Vagina (tissue), 2 donors: ENCODE measurements at regions not wholly inside any gene's neighbourhood (a gene's known extent, or its start where the extent isn't known, plus 50 kb on each side); places are given as distances from the start of the nearest gene placed in this dataset.
"Not testable (repeated sequence)": the region's sequence is repeated elsewhere in the genome, so short reads cannot be mapped to it uniquely, and the experiment has no call there.

ENCODE experiments used
- POLR2AphosphoS5 ChIP-seq, 2 donors: sonication (generic); formaldehyde crosslinking; IDR thresholded peaks; one replicate each; pipeline ENCODE4 v1.9.0; 2017; ENCODE audit warnings: antibody characterized with exemption in 2 of 2, mild to moderate bottlenecking in 2 of 2, low read depth in 1 of 2; ENCODE audit not compliant: insufficient read depth in 1 of 2
- TF ChIP-seq, protein P1 (sequence below), 3 experiments: fragments of 450-650 bp in 2 of 3; fragments of 200-600 bp in 1 of 3; sonication (generic) in 1 of 3; IDR thresholded peaks; one replicate each; pipeline ENCODE4 v1.5.1; 2017 to 2019; ENCODE audit warnings: antibody characterized with exemption in 3 of 3, mild to moderate bottlenecking in 2 of 3, moderate library complexity in 2 of 3

DNA sequence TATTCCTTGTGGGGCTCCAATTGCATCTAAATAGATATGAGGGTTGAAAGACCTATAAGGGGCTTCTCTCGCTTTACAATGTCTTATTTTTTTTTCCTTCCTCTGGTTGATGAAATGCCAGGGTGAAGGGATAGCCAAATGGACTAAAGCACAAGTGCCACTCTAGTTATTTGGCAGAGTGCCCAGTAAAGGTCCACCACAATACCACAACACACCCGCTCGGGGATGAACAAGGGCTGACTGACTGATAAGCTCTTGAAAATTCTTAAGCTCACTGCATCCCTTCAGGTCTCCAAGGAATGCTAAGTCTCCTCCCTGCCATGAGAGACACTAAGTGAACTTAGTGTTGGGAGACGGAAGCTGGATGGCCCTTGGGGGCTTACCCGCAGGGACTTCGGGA is 121.0 kb upstream of the CCNG1 start:
- not testable (repeated sequence) for TF ChIP-seq POLR2AphosphoS5 (IDR thresholded peaks at IDR 0.05; ENCODE audit: insufficient read depth in 1 of 2, low read depth in 1 of 2)
- TF ChIP-seq, protein P1, sequence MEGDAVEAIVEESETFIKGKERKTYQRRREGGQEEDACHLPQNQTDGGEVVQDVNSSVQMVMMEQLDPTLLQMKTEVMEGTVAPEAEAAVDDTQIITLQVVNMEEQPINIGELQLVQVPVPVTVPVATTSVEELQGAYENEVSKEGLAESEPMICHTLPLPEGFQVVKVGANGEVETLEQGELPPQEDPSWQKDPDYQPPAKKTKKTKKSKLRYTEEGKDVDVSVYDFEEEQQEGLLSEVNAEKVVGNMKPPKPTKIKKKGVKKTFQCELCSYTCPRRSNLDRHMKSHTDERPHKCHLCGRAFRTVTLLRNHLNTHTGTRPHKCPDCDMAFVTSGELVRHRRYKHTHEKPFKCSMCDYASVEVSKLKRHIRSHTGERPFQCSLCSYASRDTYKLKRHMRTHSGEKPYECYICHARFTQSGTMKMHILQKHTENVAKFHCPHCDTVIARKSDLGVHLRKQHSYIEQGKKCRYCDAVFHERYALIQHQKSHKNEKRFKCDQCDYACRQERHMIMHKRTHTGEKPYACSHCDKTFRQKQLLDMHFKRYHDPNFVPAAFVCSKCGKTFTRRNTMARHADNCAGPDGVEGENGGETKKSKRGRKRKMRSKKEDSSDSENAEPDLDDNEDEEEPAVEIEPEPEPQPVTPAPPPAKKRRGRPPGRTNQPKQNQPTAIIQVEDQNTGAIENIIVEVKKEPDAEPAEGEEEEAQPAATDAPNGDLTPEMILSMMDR (IDR thresholded peaks at IDR 0.05), result not testable (repeated sequence)
